ENCODE measurements at regions not wholly inside any gene's neighbourhood (a gene's known extent, or its start where the extent isn't known, plus 50 kb on each side); places are given as distances from the start of the nearest gene placed in this dataset.

DNA sequence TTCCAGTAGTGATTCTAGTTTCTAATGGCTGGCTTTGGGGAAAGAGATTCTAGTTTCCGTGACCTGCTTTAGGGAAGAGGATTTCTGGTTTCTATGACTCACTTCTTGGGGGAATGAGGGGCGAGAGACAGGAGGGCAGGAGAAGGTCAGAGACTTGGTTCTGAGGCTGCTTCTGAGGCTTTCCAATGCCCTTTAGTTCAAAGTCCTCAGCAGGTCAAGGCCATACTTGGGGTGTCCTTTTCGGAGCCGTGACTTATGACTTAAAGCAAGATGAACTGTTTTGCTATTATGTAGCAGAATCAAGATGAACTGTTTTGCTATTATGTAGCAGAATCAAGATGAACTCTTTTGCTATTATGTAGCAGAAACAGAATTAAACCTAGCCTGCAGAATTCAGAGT is 52.2 kb upstream of the TLR3 start:
- POLR2A ChIA-PET = no interaction called here
- no peak overlapping the region for H2AFZ ChIP-seq (ENCODE audit: low read depth, low read length)
- TF ChIP-seq, protein P1, sequence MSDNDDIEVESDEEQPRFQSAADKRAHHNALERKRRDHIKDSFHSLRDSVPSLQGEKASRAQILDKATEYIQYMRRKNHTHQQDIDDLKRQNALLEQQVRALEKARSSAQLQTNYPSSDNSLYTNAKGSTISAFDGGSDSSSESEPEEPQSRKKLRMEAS (IDR thresholded peaks at IDR 0.05; ENCODE audit: insufficient read depth, insufficient read length) = no peak
- TF ChIP-seq FOS (IDR thresholded peaks at IDR 0.05; ENCODE audit: borderline replicate concordance, insufficient read depth, low read length) (no peak), CTCF (IDR thresholded peaks at IDR 0.05; ENCODE audit: extremely low read depth in 1 of 2, insufficient read depth in 1 of 2, low read depth in 1 of 2, low read length in 2 of 2) (no peak), JUN (IDR thresholded peaks at IDR 0.05; ENCODE audit: borderline replicate concordance, insufficient read depth, insufficient read length, low read depth) (no peak), GATA2 (IDR thresholded peaks at IDR 0.05; ENCODE audit: insufficient read depth, insufficient read length, low read depth, low read length) (no peak), POLR2A (IDR thresholded peaks at IDR 0.05; ENCODE audit: low read depth, low read length) (no peak), EZH2 (IDR thresholded peaks at IDR 0.05; ENCODE audit: borderline replicate concordance, low read depth, low read length, severe bottlenecking) (no peak), MYC (IDR thresholded peaks at IDR 0.05; ENCODE audit: low read depth, low read length) (no peak), POLR2AphosphoS5 (IDR thresholded peaks at IDR 0.05; ENCODE audit: insufficient read depth, low read depth, low read length) (no peak)
- no peaks in the 10 kb centered on the region for H3K79me2 ChIP-seq (ENCODE audit: control insufficient read depth, insufficient read depth, low read length)
- no peaks in the 10 kb centered on the region for H3K9me1 ChIP-seq (replicated peaks; ENCODE audit: control insufficient read depth, extremely low read depth, insufficient read depth, low read length)
- H4K20me1 ChIP-seq (replicated peaks; ENCODE audit: control insufficient read depth, extremely low read depth, insufficient read depth, low read length) = no peaks in the 10 kb centered on the region
- intact Hi-C loops (cut with micrococcal nuclease) (no loop called here), dilution Hi-C loops (cut with MboI; ENCODE audit: extremely low pct_ligation_motif_present, low sequenced_read_pairs) (no loop called here)
- H3K4me1 ChIP-seq (ENCODE audit: control insufficient read depth, extremely low read depth, insufficient read depth, low read length) = no peaks in the 10 kb centered on the region
- no peaks in the 10 kb centered on the region for H3K36me3 ChIP-seq (ENCODE audit: control insufficient read depth in 2 of 2, extremely low read depth in 1 of 2, insufficient read depth in 2 of 2, low read length in 2 of 2)
- CTCF ChIA-PET = no interaction called here
- no peak overlapping the region for H3K27ac ChIP-seq (ENCODE audit: insufficient read depth, low read depth, low read length)
- DNase-seq (ENCODE audit: low read depth, low spot score) (no peak), FAIRE-seq (no peak)
- H3K9me3 ChIP-seq (replicated peaks; ENCODE audit: control insufficient read depth, insufficient read depth, low read length) = no peaks in the 10 kb centered on the region
- no peak overlapping the region for H3K4me2 ChIP-seq (ENCODE audit: insufficient read depth, low read length)
- no TSS peak for BruUV-seq (replicated peaks)
- no peaks in the 10 kb centered on the region for H3K27me3 ChIP-seq (ENCODE audit: control insufficient read depth in 2 of 2, insufficient read depth in 2 of 2, low read length in 2 of 2)
- H3K4me3 ChIP-seq (replicated peaks in 1 of 3; ENCODE audit: insufficient read depth in 1 of 3, low read depth in 1 of 3, low read length in 3 of 3) = no peak overlapping the region
- no peak overlapping the region for H3K9ac ChIP-seq (replicated peaks; ENCODE audit: extremely low read depth, insufficient read depth, low read length)
